ENCODE measurements at regions not wholly inside any gene's neighbourhood (a gene's known extent, or its start where the extent isn't known, plus 50 kb on each side); places are given as distances from the start of the nearest gene placed in this dataset.

DNA sequence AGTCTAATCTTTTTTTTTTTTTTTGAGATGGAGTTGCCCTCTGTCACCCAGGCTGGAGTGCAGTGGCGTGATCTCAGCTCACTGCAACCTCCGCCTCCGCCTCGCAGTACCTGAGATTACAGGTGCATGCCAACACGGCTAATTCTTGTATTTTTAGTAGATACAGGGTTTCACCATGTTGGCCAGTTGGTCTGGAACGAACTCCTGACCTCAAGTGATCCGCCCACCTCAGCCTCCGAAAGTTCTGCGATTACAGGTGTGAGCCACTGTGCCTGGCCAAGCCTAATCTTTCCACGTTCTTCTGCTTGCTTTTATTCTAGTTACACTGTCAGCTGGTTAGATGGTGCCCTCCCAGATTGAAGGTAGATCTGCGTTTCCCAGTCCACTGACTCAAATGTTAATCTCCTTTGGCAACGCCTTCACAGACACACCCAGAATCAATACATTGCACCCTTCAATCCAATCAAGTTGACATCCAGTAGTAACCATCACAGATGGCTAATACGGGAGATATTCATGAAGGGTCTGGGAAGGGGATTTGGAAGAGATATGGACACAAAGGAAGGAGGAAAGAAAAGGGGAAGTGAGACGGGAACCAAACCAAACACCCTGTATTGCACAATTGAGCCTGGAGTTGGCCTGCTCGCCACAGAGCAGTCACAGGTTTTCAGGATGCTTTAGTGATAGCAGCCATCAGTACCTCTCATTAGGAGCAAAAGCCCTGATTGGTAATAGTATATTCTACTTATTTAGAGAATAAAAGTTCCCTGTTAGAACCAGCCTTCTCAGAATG lies 229.8 kb downstream of the PIK3C3 start:
- DNase-seq (ENCODE audit: extremely low spot score, insufficient read length, low read depth) (no peak), FAIRE-seq (no peak)

DNA sequence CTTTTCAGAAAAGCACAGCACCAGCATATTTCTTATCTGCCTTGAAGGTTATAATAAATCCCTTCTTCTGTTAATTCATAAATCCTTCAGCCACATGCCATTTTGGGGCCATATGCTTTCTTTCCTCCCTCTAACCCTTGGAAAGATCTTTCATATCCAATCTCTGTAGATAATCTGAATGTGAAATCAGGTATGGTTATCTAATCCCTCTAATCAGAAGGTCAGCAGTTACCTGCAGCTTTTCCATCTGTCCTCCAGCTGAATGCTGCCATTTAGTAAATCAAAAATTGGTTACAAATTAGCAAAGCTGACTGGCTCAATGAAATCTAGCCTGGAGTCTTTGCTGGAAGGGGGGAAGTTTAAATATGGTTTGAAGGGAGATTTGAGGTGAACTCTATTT lies 230.5 kb downstream of the PIK3C3 start:
- no peak for DNase-seq (ENCODE audit: extremely low spot score, insufficient read length, low read depth)
- no peak for FAIRE-seq

DNA sequence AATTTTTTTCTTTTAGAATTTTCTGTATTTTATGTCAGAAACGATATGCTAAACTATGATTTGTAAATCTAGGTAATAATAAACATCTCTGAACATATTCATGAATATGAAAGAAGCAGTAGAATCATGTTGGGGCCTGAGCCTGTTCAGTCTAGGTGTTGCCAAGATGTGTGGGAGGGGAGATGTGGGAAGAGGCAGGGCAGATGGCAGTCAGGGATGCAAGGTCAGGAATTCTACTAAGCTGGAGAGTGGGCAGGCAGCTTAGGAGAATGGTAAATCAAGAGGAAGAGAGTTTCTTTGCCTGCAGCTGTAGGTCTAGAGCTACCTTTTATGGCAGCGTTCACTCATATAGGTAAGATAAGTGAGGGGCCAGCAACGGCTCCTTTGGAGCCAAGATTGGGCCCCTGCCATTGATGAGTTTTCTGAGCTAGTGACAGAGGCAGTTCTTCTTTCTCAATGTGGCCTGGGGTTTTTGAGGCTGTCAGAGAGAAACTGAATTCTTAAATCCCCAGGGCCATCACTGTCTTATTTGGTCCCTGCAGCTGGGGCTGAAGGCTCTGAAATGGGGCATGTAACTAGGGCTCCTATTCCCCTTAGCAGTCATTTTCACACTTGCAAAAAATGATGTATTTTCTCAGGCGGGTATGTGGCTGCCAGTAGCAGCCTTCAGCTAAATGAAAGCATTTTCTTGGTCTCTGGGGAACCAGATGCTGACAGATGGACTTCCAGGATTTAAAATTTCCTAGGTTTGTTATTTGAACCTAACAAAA lies 232.8 kb downstream of the PIK3C3 start:
- FAIRE-seq, result no peak
- no peak for DNase-seq (ENCODE audit: extremely low spot score, insufficient read length, low read depth)

DNA sequence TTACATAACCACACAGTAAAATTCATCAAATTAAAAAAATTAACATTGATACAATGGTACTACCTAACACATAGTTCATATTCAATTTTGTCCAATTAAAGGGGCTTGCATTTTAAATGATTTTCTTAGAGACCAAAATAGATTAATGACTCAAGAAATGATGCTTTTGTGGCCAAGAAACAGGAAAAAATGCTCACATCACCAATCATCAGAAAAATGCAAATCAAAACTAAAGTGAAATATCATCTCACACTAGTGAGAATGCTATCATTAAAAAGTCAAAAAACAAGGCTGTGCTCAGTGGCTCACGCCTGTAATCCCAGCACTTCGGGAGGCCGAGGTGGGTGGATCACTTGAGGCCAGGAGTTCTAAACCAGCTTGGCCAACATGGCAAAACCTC lies 235.6 kb downstream of the PIK3C3 start:
- DNase-seq (ENCODE audit: extremely low spot score, insufficient read length, low read depth) (no peak), FAIRE-seq (no peak)

DNA sequence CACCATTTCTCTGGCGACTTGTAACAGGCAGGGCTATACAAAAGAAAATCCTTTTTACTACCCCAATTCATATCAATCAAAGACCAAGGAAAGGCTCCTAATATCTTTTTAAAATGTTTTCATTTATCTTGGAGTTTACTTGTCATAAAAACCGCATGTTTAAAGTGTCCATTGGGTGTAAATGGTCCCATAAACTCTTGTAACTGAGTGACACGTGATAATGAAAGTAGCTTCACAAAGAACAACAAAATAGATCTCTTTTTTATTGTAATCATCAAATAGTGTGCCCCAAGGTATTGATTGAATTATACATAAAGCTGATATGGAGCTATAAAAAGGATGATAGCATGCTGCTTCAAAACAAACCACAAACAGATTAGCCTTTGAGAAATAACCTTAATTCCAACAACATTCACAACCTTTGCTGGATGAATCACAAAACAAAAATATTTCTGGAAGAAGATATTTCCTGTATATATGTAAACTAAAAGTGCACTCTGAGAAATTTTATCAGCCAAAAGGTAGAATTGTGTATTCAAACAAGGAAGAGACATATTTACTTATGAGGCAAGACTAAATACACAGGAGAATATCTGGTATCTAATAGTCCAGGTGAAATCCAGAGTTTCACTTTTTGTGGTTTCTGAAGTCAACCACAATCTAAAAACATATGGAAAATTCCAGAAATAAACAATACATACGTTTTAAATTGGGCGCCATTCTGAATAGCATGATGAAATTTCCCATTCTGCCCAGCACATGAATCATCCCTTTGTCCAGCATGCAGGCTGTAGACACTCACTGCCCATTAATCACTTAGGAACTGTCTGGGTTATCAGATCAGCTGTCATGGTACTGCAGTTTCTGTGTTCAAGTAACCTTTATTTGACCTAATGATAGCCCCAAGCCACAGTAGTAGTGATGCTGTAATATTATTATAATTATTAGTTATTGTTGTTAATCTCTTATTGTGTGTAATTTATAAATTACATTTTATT lies 237.5 kb downstream of the PIK3C3 start:
- FAIRE-seq (no peak), DNase-seq (ENCODE audit: extremely low spot score, insufficient read length, low read depth) (no peak)

DNA sequence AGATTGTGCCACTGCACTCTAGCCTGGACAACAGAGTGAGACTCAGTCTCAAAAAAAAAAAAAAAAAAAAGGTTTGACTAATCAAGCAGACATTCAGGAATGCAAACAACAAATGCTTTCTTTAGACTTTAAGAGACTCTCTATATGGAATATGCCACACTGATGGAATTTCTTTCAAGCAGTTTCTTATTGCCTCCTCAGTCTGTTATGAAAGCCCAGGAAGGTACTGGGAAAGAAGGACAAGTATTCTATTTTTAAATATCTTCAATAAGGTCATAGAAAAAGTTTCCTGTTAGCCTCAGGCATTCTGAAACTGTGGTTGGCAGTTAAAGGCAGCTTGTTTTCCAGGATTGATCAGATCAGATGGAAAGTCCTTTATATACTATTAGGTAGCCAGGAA lies 241.6 kb downstream of the PIK3C3 start:
- no peak for DNase-seq (ENCODE audit: extremely low spot score, insufficient read length, low read depth)
- FAIRE-seq, result no peak

DNA sequence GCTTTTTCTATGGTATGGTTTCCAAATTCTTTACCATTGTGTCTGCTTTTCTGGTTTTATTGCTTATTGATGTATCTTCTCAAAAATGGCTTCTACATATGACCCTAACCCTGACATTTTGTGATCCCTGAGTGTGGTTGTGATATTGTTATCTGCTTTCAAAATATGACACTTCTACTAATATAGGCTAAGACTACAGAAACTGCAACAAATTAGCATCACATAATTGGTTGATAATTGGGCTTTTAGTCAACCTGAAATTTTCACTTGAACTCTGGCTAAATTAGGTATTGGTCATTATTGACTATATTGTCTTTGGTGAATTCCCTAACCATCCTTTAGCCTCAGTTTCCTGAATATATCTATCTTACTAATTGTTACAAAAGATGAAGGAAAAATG lies 246.1 kb downstream of the PIK3C3 start:
- DNase-seq (ENCODE audit: extremely low spot score, insufficient read length, low read depth) (no peak), FAIRE-seq (no peak)

DNA sequence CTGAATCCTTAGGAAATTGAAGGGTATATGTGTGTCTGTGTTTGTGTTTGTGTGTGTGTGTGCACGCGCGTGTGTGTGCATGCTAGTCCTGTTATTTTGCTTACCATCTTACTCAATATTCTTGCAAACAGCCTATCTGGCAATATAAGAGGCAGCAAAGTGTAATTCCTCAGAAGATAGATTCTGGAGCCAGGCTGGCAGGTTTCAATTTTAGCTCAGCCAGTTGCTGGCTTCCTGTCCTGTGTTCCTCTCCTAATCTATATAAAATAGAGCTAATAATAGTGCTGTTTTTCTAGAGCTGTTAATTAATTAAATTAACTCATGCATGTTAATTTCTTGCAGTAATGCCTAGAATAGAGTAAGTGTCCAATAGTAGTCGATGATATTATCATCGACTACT lies 256.2 kb downstream of the PIK3C3 start:
- DNase-seq (ENCODE audit: extremely low spot score, insufficient read length, low read depth) (no peak), FAIRE-seq (no peak)

DNA sequence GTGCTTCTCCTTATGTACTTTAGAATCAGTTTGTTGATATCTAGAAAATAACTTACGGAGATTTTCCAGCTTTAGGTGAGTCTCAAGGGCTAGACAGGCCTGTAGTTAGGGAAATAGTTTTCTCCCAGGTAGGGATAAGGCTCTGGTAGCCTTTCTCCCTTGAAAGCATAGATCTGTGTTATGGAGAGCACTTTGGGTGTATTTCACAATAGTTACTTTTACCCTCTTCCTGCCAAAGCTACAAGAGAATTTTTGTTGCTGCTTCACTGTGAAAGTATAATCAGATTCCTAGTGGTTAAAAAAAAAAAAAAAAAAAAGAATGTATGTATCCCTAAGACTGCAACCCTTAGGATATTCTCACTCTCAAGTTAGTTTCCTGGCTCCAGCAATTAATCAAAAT lies 267.5 kb downstream of the PIK3C3 start:
- FAIRE-seq (no peak), DNase-seq (ENCODE audit: extremely low spot score, insufficient read length, low read depth) (no peak)

DNA sequence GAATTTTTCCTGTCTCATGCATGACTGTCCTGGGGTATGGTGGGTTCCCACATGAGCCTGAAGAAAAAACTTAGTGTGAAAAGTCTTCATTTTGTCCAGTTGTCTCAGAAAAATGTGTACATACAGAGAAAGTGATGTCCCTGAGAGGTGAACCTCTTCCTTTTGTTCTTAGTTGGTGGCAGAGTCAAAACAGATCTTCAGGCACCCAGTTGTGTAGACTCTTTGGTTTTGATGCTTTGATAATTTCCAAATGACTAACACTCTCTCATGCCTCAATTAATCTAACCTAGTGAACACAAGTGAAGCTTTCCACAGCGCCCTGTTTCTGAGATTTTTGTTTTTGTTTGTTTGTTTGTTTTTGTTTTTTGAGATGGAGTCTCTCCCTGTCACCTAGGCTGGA lies 273.5 kb downstream of the PIK3C3 start:
- peak; percentile 56 for FAIRE-seq
- DNase-seq (ENCODE audit: extremely low spot score, insufficient read length, low read depth), result no peak

DNA sequence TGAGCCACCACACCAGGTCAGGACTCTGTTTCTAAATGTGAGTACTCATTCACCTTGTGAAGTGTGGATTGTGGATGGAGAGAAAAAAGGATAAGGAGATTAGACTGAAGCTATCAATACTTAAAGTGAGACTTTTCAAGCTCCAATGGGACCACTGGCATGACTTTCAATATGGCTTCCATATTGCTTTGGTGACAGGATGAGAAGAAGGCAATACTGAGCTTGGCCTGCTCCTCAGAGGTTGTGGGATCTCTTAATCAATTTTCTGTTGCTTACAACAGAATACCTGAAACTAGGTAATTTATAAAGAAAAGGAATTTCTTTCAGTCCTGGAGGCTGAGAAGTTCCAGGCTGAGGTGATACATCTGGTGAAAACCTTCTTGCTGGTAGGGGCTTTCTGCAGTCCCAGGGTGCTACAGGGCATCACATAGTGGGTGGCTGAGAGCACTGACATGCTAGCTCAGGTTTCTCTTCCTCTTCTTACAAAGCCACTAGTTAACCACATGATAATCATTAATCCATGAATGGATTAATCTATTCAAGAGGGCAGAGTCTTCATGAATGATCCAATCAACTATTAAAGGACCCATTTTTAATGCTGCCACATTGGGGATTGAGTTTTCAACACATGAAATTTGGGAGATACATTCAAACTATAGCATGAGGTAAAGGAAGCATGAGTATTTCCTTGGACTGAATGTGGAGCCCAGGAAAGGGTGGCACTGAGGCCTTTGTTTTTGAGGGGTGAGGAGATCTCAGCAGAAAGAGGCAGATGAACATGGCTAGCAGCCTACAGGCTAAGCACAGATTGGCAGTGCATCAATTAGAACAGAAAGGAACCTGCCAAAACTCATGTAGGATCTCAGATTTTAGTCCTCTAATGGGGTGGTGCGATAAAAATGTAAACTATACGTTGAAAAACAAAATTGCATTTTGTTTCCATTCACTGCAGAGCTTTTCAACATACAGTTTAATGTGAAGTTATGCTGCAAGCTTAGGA lies 274.5 kb downstream of the PIK3C3 start:
- FAIRE-seq (peak; percentile 84), DNase-seq (ENCODE audit: extremely low spot score, insufficient read length, low read depth) (peak; percentile 3)

DNA sequence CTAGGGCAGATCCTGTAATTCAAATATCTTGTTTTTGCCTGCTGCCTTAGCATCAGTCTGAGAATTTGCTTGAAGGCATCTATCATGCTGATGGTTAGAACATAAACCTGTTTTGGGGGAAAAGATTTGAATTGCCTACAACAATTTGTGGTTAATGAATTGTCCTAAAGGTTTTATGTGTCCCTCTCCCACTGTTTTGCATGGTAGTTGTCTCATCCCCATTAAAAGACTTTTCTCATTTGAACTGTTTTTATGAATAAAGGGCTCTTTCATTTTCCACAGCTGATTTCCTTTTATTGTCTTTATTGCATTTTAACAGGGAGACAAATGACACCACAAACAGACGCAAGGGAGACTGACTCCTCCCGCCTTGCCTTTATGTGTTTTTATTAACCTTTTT lies 275.6 kb downstream of the PIK3C3 start:
- DNase-seq (ENCODE audit: extremely low spot score, insufficient read length, low read depth) (no peak), FAIRE-seq (no peak)

DNA sequence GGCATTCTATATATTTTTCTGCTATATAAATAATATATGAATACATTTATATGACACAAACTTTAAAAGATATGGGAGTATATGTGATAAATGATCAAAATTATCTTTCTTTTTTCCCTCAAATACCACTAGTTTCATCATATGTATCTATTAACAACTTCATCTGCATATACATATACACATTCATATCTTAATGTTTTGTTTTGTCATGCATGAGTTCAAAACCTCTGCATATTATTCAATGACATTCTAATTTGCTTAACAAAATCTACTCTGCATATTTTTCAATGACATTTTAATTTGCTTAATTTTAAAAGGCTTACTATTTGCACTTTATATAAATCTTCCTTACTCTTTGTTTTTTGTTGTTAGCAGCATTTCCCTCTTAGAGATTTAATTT lies 276.2 kb downstream of the PIK3C3 start:
- FAIRE-seq (no peak), DNase-seq (ENCODE audit: extremely low spot score, insufficient read length, low read depth) (no peak)

DNA sequence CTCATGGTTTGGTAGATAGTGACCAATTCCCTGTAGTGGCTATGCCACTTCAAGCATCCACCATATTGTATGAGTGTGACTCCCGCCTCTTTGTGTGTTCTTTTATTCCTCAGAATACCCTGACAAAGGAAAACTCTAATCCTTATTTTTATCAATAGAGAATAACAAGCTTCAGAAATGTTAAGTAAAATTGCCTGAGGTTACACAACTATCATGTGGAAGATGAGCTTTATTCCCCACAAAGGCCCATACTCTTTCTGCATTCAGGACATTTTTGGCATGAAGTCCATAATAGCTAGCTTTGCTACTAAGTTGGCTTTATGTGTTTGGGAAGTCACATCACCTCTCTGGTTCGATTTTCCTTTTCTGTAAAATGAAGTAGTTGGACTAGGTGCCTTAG lies 276.8 kb downstream of the PIK3C3 start:
- FAIRE-seq, result no peak

DNA sequence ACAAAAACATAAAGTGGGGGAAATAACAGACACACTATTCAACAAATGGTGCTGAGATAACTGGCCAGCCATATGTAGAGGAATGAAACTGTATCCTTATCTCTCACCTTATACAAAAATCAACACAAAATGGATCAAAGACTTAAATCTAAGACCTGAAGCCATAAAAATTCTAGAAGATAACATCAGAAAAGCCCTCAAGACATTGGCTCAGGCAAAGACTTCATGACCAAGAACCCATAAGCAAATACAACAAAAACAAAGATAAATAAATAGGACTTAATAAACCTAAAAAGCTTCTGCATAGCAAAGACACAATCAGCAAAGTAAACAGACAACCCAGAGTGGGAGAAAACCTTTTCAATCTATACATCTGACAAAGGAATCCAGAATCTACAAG lies 278.9 kb downstream of the PIK3C3 start:
- DNase-seq (ENCODE audit: extremely low spot score, insufficient read length, low read depth) (no peak), FAIRE-seq (no peak)

More for the DNA sequence above, 276.8 kb downstream of the PIK3C3 start:
- no peak for DNase-seq (ENCODE audit: extremely low spot score, insufficient read length, low read depth)

DNA sequence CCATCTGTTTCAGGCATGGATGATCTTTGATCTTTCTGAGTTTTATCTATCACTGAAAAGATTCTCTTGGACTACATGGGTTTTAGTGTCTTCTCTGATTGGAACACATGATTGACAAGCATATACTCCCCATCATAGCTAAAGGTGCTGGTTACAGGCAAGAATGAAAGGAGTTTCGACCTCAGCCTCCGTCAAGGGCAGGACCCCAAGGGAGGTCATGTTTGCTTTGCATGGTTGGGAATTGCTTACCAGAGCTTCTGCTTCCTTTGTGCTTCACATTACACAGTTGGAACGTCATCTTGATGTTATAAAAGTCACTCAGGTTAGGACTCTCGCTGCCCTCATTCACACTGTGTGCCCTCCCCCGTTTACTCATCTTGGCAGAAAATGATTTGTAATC lies 287.7 kb downstream of the PIK3C3 start:
- DNase-seq (ENCODE audit: extremely low spot score, insufficient read length, low read depth) (no peak), FAIRE-seq (no peak)

DNA sequence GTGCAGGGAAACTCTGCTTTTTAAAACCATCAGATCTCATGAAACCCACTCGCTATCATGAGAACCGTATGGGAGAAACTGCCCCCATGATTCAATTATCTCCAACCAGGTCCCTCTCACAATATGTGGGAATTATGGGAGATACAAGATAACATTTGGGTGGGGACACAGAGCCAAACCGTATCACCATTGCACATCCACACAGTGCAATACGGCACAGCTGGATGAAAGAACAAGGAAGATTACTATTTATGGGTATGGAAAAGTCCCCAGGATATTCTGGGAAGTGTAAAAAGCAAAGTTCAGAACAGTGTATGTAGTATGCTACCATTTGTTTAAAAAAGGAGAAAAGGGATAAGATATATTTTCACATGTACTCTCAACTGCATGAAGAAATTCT lies 290.1 kb downstream of the PIK3C3 start:
- FAIRE-seq, result no peak

DNA sequence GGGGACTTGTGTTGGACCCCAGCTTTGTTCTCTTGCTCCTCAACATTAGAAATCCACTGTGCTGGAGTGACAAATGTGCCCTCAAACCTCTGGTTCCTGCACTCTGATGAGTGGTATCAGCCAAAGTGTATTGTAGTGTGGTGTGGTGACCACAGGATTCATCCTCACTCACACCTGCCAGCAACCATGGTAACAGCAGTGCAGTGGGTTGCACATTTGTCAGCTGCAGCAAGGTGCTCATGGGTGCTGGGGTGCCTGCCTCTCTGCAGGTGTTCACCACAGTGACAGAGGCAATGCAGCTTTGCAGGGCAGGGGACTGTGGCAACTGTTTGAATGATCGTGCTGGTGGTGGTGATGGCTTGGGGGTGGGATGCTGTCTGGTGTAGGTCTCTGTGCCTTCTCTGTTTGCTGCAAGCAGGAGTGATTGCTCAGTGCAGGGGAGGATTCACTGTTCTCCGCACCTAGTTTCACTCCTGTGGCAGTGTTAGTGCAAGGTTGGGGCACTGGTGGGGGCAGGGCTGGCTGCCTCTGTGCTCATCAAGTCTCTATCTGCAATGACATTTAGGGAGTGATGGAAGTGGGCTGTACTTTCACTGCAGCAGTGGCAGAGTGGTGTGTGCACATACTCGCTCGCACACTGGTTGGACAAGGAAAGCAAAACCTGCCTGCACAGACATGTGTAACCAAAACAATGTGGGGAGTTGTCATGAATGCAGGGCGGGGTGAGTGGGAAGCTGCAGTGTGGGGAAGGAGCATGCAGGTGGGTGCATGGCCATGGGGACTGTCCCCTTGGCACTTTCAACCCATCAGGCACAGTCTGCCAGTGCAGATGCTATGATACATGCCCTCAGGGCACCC lies 301.1 kb downstream of the PIK3C3 start:
- DNase-seq (ENCODE audit: extremely low spot score, insufficient read length, low read depth), result no peak
- FAIRE-seq, result no peak

More for the DNA sequence above, 290.1 kb downstream of the PIK3C3 start:
- no peak for DNase-seq (ENCODE audit: extremely low spot score, insufficient read length, low read depth)

Measured in GM18507 (cell line).